ENCODE measurements at regions not wholly inside any gene's neighbourhood (a gene's known extent, or its start where the extent isn't known, plus 50 kb on each side); places are given as distances from the start of the nearest gene placed in this dataset.

DNA sequence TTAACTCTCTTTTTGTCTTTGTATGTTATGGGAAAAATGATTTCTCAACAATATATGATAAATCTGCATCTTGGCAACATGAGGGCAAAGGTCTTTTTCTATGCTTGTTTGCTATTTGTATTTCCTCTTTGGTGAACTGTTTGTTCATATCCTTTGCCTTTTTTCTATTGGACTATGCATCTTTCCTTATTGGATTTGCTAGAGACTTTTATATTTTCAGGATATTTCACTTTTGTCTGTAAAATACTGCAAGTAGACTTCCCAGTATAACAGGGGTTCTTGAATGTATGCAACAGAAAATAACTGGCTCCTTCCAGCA is 69.4 kb upstream of the SSBP2 start:
- TF ChIP-seq, protein P1, sequence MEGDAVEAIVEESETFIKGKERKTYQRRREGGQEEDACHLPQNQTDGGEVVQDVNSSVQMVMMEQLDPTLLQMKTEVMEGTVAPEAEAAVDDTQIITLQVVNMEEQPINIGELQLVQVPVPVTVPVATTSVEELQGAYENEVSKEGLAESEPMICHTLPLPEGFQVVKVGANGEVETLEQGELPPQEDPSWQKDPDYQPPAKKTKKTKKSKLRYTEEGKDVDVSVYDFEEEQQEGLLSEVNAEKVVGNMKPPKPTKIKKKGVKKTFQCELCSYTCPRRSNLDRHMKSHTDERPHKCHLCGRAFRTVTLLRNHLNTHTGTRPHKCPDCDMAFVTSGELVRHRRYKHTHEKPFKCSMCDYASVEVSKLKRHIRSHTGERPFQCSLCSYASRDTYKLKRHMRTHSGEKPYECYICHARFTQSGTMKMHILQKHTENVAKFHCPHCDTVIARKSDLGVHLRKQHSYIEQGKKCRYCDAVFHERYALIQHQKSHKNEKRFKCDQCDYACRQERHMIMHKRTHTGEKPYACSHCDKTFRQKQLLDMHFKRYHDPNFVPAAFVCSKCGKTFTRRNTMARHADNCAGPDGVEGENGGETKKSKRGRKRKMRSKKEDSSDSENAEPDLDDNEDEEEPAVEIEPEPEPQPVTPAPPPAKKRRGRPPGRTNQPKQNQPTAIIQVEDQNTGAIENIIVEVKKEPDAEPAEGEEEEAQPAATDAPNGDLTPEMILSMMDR (IDR thresholded peaks at IDR 0.05): no peak
- TF ChIP-seq POLR2A (IDR thresholded peaks at IDR 0.05): no peak
